ENCODE measurements at regions not wholly inside any gene's neighbourhood (a gene's known extent, or its start where the extent isn't known, plus 50 kb on each side); places are given as distances from the start of the nearest gene placed in this dataset.

GRCh38 chr3:117580806-117581205 is 871.2 kb downstream of the TUSC7 start (continued):
- TF ChIP-seq, protein P1, sequence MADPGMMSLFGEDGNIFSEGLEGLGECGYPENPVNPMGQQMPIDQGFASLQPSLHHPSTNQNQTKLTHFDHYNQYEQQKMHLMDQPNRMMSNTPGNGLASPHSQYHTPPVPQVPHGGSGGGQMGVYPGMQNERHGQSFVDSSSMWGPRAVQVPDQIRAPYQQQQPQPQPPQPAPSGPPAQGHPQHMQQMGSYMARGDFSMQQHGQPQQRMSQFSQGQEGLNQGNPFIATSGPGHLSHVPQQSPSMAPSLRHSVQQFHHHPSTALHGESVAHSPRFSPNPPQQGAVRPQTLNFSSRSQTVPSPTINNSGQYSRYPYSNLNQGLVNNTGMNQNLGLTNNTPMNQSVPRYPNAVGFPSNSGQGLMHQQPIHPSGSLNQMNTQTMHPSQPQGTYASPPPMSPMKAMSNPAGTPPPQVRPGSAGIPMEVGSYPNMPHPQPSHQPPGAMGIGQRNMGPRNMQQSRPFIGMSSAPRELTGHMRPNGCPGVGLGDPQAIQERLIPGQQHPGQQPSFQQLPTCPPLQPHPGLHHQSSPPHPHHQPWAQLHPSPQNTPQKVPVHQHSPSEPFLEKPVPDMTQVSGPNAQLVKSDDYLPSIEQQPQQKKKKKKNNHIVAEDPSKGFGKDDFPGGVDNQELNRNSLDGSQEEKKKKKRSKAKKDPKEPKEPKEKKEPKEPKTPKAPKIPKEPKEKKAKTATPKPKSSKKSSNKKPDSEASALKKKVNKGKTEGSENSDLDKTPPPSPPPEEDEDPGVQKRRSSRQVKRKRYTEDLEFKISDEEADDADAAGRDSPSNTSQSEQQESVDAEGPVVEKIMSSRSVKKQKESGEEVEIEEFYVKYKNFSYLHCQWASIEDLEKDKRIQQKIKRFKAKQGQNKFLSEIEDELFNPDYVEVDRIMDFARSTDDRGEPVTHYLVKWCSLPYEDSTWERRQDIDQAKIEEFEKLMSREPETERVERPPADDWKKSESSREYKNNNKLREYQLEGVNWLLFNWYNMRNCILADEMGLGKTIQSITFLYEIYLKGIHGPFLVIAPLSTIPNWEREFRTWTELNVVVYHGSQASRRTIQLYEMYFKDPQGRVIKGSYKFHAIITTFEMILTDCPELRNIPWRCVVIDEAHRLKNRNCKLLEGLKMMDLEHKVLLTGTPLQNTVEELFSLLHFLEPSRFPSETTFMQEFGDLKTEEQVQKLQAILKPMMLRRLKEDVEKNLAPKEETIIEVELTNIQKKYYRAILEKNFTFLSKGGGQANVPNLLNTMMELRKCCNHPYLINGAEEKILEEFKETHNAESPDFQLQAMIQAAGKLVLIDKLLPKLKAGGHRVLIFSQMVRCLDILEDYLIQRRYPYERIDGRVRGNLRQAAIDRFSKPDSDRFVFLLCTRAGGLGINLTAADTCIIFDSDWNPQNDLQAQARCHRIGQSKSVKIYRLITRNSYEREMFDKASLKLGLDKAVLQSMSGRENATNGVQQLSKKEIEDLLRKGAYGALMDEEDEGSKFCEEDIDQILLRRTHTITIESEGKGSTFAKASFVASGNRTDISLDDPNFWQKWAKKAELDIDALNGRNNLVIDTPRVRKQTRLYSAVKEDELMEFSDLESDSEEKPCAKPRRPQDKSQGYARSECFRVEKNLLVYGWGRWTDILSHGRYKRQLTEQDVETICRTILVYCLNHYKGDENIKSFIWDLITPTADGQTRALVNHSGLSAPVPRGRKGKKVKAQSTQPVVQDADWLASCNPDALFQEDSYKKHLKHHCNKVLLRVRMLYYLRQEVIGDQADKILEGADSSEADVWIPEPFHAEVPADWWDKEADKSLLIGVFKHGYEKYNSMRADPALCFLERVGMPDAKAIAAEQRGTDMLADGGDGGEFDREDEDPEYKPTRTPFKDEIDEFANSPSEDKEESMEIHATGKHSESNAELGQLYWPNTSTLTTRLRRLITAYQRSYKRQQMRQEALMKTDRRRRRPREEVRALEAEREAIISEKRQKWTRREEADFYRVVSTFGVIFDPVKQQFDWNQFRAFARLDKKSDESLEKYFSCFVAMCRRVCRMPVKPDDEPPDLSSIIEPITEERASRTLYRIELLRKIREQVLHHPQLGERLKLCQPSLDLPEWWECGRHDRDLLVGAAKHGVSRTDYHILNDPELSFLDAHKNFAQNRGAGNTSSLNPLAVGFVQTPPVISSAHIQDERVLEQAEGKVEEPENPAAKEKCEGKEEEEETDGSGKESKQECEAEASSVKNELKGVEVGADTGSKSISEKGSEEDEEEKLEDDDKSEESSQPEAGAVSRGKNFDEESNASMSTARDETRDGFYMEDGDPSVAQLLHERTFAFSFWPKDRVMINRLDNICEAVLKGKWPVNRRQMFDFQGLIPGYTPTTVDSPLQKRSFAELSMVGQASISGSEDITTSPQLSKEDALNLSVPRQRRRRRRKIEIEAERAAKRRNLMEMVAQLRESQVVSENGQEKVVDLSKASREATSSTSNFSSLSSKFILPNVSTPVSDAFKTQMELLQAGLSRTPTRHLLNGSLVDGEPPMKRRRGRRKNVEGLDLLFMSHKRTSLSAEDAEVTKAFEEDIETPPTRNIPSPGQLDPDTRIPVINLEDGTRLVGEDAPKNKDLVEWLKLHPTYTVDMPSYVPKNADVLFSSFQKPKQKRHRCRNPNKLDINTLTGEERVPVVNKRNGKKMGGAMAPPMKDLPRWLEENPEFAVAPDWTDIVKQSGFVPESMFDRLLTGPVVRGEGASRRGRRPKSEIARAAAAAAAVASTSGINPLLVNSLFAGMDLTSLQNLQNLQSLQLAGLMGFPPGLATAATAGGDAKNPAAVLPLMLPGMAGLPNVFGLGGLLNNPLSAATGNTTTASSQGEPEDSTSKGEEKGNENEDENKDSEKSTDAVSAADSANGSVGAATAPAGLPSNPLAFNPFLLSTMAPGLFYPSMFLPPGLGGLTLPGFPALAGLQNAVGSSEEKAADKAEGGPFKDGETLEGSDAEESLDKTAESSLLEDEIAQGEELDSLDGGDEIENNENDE (IDR thresholded peaks at IDR 0.05; ENCODE audit: insufficient replicate concordance, low read length) = no peak
- TF ChIP-seq TAF7 (optimal IDR thresholded peaks at IDR 0.05; ENCODE audit: borderline replicate concordance, low read depth, low read length) (no peak), RXRA (IDR thresholded peaks at IDR 0.05; ENCODE audit: insufficient read depth, low read depth, low read length) (no peak), CHD2 (IDR thresholded peaks at IDR 0.05; ENCODE audit: low read length) (no peak), EZH2 (IDR thresholded peaks at IDR 0.05; ENCODE audit: low read depth, low read length, severe bottlenecking) (no peak), PHF8 (conservative IDR thresholded peaks at IDR 0.05; ENCODE audit: low read depth, low read length) (no peak), EGR1 (IDR thresholded peaks at IDR 0.05; ENCODE audit: borderline replicate concordance, low read depth, low read length) (no peak), NANOG (IDR thresholded peaks at IDR 0.05; ENCODE audit: insufficient read depth, low read depth, low read length, poor library complexity, severe bottlenecking) (no peak), SAP30 (IDR thresholded peaks at IDR 0.05; ENCODE audit: insufficient read depth, insufficient replicate concordance, low read length) (no peak), GTF2F1 (IDR thresholded peaks at IDR 0.05; ENCODE audit: borderline replicate concordance, low read depth, low read length) (no peak)
- TF ChIP-seq, protein P2, sequence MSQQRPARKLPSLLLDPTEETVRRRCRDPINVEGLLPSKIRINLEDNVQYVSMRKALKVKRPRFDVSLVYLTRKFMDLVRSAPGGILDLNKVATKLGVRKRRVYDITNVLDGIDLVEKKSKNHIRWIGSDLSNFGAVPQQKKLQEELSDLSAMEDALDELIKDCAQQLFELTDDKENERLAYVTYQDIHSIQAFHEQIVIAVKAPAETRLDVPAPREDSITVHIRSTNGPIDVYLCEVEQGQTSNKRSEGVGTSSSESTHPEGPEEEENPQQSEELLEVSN (IDR thresholded peaks at IDR 0.05) = no peak
